Ishikawa (cell line): ENCODE measurements at regions not wholly inside any gene's neighbourhood (a gene's known extent, or its start where the extent isn't known, plus 50 kb on each side); places are given as distances from the start of the nearest gene placed in this dataset.

ENCODE experiments used
- EP300 ChIP-seq: IDR thresholded peaks from 2 replicates; pipeline ENCODE4 v1.6.1; 2012; ENCODE audit warnings: borderline replicate concordance
- NFIC ChIP-seq: IDR thresholded peaks from 2 replicates; pipeline ENCODE4 v1.6.1; 2012
- TAF1 ChIP-seq: IDR thresholded peaks from 2 replicates; pipeline ENCODE4 v1.6.1; 2012; ENCODE audit warnings: low read depth, mild to moderate bottlenecking
- YY1 ChIP-seq: IDR thresholded peaks from 2 replicates; pipeline ENCODE4 v1.6.1; 2012; ENCODE audit warnings: low read depth
- ZBTB7A ChIP-seq: IDR thresholded peaks from 2 replicates; pipeline ENCODE4 v1.6.1; 2012; ENCODE audit warnings: low read depth
- TF ChIP-seq, protein P1 (sequence below): IDR thresholded peaks from 2 replicates; pipeline ENCODE4 v1.6.1; 2012
- TF ChIP-seq, protein P2 (sequence below): IDR thresholded peaks from 2 replicates; pipeline ENCODE4 v1.6.1; 2012; ENCODE audit warnings: low read depth, mild to moderate bottlenecking

- TF ChIP-seq TAF1 (no peak), EP300 (no peak), NFIC (no peak), ZBTB7A (no peak), YY1 (no peak)
- TF ChIP-seq, protein P1, sequence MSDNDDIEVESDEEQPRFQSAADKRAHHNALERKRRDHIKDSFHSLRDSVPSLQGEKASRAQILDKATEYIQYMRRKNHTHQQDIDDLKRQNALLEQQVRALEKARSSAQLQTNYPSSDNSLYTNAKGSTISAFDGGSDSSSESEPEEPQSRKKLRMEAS, result no peak
- TF ChIP-seq, protein P2, sequence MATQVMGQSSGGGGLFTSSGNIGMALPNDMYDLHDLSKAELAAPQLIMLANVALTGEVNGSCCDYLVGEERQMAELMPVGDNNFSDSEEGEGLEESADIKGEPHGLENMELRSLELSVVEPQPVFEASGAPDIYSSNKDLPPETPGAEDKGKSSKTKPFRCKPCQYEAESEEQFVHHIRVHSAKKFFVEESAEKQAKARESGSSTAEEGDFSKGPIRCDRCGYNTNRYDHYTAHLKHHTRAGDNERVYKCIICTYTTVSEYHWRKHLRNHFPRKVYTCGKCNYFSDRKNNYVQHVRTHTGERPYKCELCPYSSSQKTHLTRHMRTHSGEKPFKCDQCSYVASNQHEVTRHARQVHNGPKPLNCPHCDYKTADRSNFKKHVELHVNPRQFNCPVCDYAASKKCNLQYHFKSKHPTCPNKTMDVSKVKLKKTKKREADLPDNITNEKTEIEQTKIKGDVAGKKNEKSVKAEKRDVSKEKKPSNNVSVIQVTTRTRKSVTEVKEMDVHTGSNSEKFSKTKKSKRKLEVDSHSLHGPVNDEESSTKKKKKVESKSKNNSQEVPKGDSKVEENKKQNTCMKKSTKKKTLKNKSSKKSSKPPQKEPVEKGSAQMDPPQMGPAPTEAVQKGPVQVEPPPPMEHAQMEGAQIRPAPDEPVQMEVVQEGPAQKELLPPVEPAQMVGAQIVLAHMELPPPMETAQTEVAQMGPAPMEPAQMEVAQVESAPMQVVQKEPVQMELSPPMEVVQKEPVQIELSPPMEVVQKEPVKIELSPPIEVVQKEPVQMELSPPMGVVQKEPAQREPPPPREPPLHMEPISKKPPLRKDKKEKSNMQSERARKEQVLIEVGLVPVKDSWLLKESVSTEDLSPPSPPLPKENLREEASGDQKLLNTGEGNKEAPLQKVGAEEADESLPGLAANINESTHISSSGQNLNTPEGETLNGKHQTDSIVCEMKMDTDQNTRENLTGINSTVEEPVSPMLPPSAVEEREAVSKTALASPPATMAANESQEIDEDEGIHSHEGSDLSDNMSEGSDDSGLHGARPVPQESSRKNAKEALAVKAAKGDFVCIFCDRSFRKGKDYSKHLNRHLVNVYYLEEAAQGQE, result no peak
Measured at GRCh38 chr10:58981846-58982245, 194.6 kb upstream of the PHYHIPL start.
